Fibroblast of villous mesenchyme (primary cell): ENCODE measurements at regions not wholly inside any gene's neighbourhood (a gene's known extent, or its start where the extent isn't known, plus 50 kb on each side); places are given as distances from the start of the nearest gene placed in this dataset.

Experiments
- DNase-seq: peaks from one replicate; pipeline ENCODE4 v3.0.0-alpha.2; 2010; ENCODE audit warnings: low read depth
- H3K4me3 ChIP-seq: 2 replicates; pipeline ENCODE4 v1.5.1; 2011; ENCODE audit warnings: low read depth, mild to moderate bottlenecking, low read length
- CTCF ChIP-seq: IDR thresholded peaks from 2 replicates; pipeline ENCODE4 v1.5.1; 2012; ENCODE audit warnings: low read depth, mild to moderate bottlenecking, low read length; ENCODE audit not compliant: insufficient read depth

- TF ChIP-seq CTCF = no peak
- DNase-seq = no peak
- H3K4me3 ChIP-seq = no peak overlapping the region
These were observed 163.5 kb upstream of the SALL3 start for GRCh38 chr18:78816114-78816513.

GRCh38 chr18:78816916-78817315, 162.7 kb upstream of the SALL3 start:
- TF ChIP-seq CTCF = no peak
- no peak for DNase-seq
- no peak overlapping the region for H3K4me3 ChIP-seq

GRCh38 chr18:78818495-78818894, 161.1 kb upstream of the SALL3 start:
- DNase-seq = no peak
- no peak overlapping the region for H3K4me3 ChIP-seq
- no peak for TF ChIP-seq CTCF

- H3K4me3 ChIP-seq = no peak overlapping the region
- TF ChIP-seq CTCF = no peak
- DNase-seq = no peak
These were observed 160.7 kb upstream of the SALL3 start for GRCh38 chr18:78818961-78819360.

- no peak overlapping the region for H3K4me3 ChIP-seq
- TF ChIP-seq CTCF = no peak
- no peak for DNase-seq
These were observed 159.3 kb upstream of the SALL3 start for GRCh38 chr18:78820161-78820834.

GRCh38 chr18:78821396-78821795, 158.2 kb upstream of the SALL3 start:
- DNase-seq = no peak
- no peak for TF ChIP-seq CTCF
- no peak overlapping the region for H3K4me3 ChIP-seq
